Stimulated activated CD4-positive, alpha-beta T cell treated with anti-CD3 and anti-CD28 coated beads, Interleukin-2, amount 100 ng/mL, for 48 hours (primary cell): ENCODE measurements at regions not wholly inside any gene's neighbourhood (a gene's known extent, or its start where the extent isn't known, plus 50 kb on each side); places are given as distances from the start of the nearest gene placed in this dataset.
"Not testable (repeated sequence)": the region's sequence is repeated elsewhere in the genome, so short reads cannot be mapped to it uniquely, and the experiment has no call there.

ENCODE experiments used
- DNase-seq, 2 donors: peaks; one replicate each; pipeline ENCODE4 v3.0.0-alpha.2; 2020

- DNase-seq: peak; percentile 89 to 92
These were observed 81.5 kb upstream of the PPM1B start for GRCh38 chr2:44087036-44087713.

- DNase-seq: no peak
These were observed 81.0 kb upstream of the PPM1B start for GRCh38 chr2:44087714-44088092.

- DNase-seq: not testable (repeated sequence)
These were observed 76.2 kb upstream of the PPM1B start for GRCh38 chr2:44092519-44092918.

GRCh38 chr2:44093970-44094369 lies 74.7 kb upstream of the PPM1B start:
- DNase-seq: no peak

DNA sequence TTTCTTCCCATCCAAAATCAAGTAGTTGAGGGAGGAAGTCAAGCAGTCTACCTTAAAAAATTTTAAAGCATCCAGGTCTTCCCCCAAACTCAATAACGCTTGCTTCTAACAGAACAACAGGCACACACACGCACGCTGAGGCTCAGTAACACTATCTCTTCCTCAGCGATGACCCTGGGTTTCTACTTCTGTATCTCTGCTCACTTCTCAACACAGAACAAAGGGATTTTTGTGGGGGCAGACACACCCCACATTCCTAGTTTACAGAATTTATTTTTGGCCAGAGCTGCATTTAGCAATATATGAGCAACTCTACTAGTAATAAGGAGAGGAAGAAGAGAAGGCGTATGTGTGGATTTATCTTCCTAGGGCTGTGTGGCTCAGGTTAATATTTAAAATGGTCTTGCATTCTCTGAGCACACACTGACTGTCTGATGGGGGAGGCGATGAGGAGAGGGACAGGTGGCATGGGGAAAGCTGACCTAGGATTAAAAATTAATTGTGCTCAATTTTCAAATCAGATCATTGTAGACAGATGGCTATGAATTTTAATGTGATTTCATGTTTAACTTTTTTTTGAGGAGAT lies 71.3 kb upstream of the PPM1B start:
- DNase-seq: no peak

DNA sequence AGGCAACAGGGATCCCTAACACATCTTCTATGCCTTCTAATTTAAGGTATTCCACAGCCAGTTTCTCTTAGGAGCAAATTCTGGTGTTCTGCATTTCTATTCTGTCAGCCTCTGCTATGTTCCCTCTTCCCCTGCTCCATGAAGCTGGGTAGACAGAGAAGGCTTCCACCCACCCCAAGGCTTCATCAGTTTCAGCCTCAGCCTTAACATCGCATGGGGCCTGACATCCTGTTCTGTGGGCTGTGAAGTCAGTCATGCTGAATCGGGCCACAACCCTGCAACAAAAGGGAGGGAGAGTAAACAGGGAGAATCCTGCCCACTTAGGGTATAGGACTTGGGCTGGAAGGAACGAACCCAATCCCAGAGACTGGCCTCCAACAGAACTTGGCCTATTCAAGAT lies 70.6 kb upstream of the PPM1B start:
- DNase-seq: no peak

DNA sequence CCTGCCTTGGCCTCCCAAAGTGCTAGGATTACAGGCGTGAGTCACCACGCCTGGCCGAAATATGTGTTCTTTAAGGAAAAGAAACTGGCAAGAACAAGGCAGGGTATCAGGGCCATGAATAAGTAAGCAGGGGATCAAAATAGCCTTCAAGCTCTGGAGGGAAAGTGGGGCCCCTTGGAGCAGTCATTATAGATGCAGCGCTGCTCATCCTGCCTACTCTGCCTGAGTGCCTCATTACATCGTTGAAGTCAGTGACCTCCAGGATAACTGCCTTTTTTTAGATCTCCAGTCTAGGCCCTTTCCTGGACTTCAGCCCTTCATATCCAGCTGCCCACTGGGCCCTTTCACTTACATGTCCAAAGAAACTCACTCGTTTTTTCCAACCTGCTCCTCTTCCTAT lies 69.8 kb upstream of the PPM1B start:
- no peak for DNase-seq

DNA sequence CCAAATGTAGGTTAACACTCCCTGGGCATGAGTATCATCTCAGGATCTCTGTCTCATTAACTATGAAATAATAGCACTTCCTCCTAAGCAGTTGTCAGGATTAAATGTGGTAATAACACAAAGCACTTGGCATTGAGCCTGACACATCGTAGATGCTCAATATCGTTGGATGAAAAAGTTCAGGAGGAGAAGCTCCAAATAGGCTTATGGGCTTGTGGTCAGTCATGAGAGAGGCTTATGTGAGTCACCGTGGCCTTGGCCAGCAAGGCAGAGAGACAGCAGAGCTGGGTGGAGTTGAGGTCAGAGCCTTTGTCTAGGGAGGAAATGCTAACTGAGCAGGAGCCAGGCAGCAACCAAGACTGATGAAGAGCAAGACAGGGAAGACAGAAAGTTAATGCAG lies 68.3 kb upstream of the PPM1B start:
- no peak for DNase-seq

GRCh38 chr2:44101246-44101645 lies 67.4 kb upstream of the PPM1B start:
- no peak for DNase-seq

- DNase-seq: no peak
These were observed 65.7 kb upstream of the PPM1B start for GRCh38 chr2:44102790-44103562.

DNA sequence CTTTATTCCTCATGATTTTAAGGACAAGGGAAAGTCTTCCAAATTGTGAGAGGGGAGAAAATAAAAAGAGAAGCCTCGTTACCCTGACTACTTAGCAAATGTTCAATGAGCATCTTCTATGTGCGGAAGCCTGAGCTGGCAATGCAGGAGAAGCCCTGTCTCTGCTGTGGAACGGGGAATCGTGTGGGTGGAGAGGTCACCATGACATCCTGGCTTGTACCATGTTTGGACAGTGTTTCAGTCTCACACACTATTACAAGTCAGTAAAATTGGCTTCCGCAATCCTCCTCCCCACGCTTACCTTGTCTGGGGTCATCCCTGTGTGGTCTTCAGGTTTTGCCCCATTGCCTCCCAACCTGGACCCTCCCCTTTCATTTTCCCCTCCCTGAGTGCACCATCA lies 65.0 kb upstream of the PPM1B start:
- DNase-seq: no peak

DNA sequence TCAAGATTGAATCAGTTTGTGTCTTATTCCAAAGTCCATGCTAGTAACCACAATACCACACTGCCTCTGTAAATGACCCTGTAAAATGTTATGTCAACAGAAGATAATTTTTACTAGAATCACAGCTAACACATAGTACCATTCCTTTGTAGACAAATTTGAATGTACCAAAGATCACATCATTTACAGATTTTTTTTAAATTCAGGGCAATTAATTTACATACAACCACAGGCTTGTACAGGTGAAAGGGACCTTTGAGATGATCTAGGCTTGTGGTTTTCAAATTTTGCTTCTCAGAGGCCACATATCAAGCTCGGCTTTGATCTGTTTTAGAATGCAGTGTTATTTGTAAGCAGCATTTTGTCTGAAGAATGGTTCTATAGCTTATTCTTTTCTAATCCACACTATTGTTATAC lies 63.8 kb upstream of the PPM1B start:
- no peak for DNase-seq

GRCh38 chr2:44106509-44106908 lies 62.2 kb upstream of the PPM1B start:
- not testable (repeated sequence) for DNase-seq

GRCh38 chr2:44107086-44107740 lies 61.5 kb upstream of the PPM1B start:
- no peak for DNase-seq

- no peak for DNase-seq
These were observed 60.7 kb upstream of the PPM1B start for GRCh38 chr2:44107974-44108373.

GRCh38 chr2:44109166-44109565 lies 59.5 kb upstream of the PPM1B start:
- no peak for DNase-seq

- no peak for DNase-seq
These were observed 58.2 kb upstream of the PPM1B start for GRCh38 chr2:44110444-44110843.

DNA sequence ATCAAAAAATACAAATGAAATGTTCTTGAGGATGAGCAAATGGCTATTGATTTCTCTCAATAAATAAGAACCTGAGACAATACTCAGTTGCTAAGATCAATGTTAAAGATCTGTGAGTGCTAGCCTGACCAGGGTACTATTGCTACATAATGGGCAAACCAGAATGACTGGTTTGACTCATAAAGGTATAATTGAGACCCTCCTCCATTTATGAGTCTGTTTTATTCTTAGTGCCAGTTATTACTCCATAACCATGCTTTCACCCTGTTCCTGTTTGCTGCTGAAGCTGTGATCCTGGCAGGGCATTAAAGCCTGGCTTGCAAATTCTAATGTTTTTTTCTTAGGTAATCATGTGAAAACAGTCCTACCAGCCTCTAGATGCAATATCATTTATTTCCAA lies 56.6 kb upstream of the PPM1B start:
- DNase-seq: no peak

DNA sequence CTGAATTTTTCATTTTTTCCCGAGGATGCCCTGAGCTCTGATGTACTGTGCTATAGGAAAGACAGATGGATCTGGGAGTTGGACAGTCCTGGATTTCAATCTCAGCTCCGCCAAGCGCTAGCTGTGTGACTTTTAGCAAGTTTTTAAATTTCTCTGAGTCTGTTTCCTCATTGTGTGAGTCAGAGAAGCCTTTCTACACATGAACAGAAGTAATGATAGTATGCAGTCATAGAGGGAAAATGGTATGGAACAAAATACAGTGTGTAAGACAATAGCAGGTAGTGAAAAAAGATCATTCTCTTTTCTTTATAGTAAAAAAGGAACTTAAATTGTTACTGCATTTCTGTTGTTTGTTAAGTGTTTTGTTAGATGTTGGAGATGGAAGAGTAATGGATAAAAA lies 52.4 kb upstream of the PPM1B start:
- no peak for DNase-seq

- DNase-seq: peak in 1 of 2 donors; percentile 13
These were observed 50.4 kb upstream of the PPM1B start for GRCh38 chr2:44118257-44118656.
